H1 (cell line): ENCODE measurements at regions not wholly inside any gene's neighbourhood (a gene's known extent, or its start where the extent isn't known, plus 50 kb on each side); places are given as distances from the start of the nearest gene placed in this dataset.

Source experiments
- CTCF ChIA-PET: fragments of 300-600 bp; sonication (Branson Sonifier 250); formaldehyde crosslinking; loops from one replicate; lab custom pipeline; 2021; ENCODE audit not compliant: partially characterized antibody; lab: Charles Lee
- POLR2A ChIA-PET: fragments of 300-600 bp; sonication (Branson Sonifier 250); formaldehyde crosslinking; loops from one replicate; lab custom pipeline; 2021; ENCODE audit warnings: inconsistent platforms; ENCODE audit not compliant: partially characterized antibody; lab: Charles Lee
- DNase-seq, 2 experiments: peaks; one replicate each; pipeline versions ENCODE4 v3.0.0 to v3.0.0-alpha.2; 2010 to 2022; ENCODE audit warnings: low spot score in 2 of 2, low read depth in 1 of 2, mixed read lengths in 1 of 2
- FAIRE-seq: peaks from 2 replicates; lab custom pipeline; 2011; peaks lifted over from hg19 to GRCh38; lab: Jason Lieb, UNC
- H2AFZ ChIP-seq: 2 replicates; pipeline ENCODE4 v1.8.1; 2012; ENCODE audit warnings: low read length, inconsistent platforms
- H2AK5ac ChIP-seq: 2 replicates; pipeline ENCODE4 v1.6.1; 2013; ENCODE audit warnings: low read depth, low read length
- H2BK120ac ChIP-seq: replicated peaks from 2 replicates; pipeline ENCODE3; 2013; ENCODE audit warnings: low read depth, low read length, inconsistent platforms
- H2BK12ac ChIP-seq: 2 replicates; pipeline ENCODE4 v1.6.1; 2013; ENCODE audit warnings: low read depth, low read length
- H2BK15ac ChIP-seq: 2 replicates; pipeline ENCODE4 v1.6.1; 2013; ENCODE audit warnings: low read length
- H2BK20ac ChIP-seq: 2 replicates; pipeline ENCODE4 v1.6.1; 2013; ENCODE audit warnings: low read length
- H2BK5ac ChIP-seq: 2 replicates; pipeline ENCODE4 v1.6.1; 2013; ENCODE audit warnings: low read depth, low read length
- H3K14ac ChIP-seq: 2 replicates; pipeline ENCODE4 v1.6.1; 2013; ENCODE audit warnings: inconsistent platforms; ENCODE audit not compliant: insufficient read length
- H3K18ac ChIP-seq: 2 replicates; pipeline ENCODE4 v1.6.1; 2013; ENCODE audit warnings: low read length; ENCODE audit errors: extremely low read depth
- H3K23ac ChIP-seq: 2 replicates; pipeline ENCODE4 v1.6.1; 2013; ENCODE audit warnings: inconsistent platforms; ENCODE audit not compliant: insufficient read length
- H3K23me2 ChIP-seq: 2 replicates; pipeline ENCODE4 v1.6.1; 2013; ENCODE audit warnings: low read depth, low read length
- H3K27ac ChIP-seq: 2 replicates; pipeline ENCODE4 v1.6.1; 2011; ENCODE audit warnings: low read depth, low read length, inconsistent platforms
- H3K27me3 ChIP-seq, 4 experiments: replicated peaks in 1 of 4; 1 replicate in 1 of 4; 2 replicates in 3 of 4; pipeline versions ENCODE4 v1.6.1 to v1.8.1; 2011 to 2013; ENCODE audit warnings: low read length in 3 of 4, mild to moderate bottlenecking in 3 of 4, inconsistent platforms in 2 of 4, mixed read lengths in 2 of 4, moderate library complexity in 1 of 4; ENCODE audit not compliant: control insufficient read depth in 3 of 4, insufficient read depth in 3 of 4; ENCODE audit errors: extremely low read depth in 1 of 4
- H3K36me3 ChIP-seq, 4 experiments: 2 replicates each; pipeline versions ENCODE4 v1.6.1 to v1.8.1; 2011 to 2013; ENCODE audit warnings: mild to moderate bottlenecking in 4 of 4, low read length in 3 of 4, moderate library complexity in 2 of 4, control low read depth in 1 of 4, inconsistent platforms in 1 of 4; ENCODE audit not compliant: insufficient read depth in 4 of 4, control insufficient read depth in 2 of 4
- H3K4ac ChIP-seq: replicated peaks from 2 replicates; pipeline ENCODE3; 2013; ENCODE audit warnings: low read length, low read depth, mixed read lengths, inconsistent platforms; ENCODE audit not compliant: insufficient read length
- H3K4me1 ChIP-seq, 4 experiments: replicated peaks in 1 of 4; 1 replicate in 1 of 4; 2 replicates in 3 of 4; pipeline versions ENCODE4 v1.6.1 to v1.8.1; 2011 to 2013; ENCODE audit warnings: low read length in 3 of 4, inconsistent platforms in 2 of 4, mixed read lengths in 1 of 4; ENCODE audit not compliant: insufficient read depth in 4 of 4, control insufficient read depth in 3 of 4
- H3K4me2 ChIP-seq, 2 experiments: 2 replicates each; pipeline versions ENCODE4 v1.6.1 to v1.8.1; 2011 to 2013; ENCODE audit warnings: low read depth in 2 of 2, low read length in 2 of 2, control low read depth in 1 of 2, inconsistent platforms in 1 of 2, mild to moderate bottlenecking in 1 of 2; ENCODE audit not compliant: insufficient read depth in 1 of 2
- H3K4me3 ChIP-seq, 4 experiments: fragments of 200-600, 300-600 bp in 1 of 4; sonication (generic), shearing (Covaris generic), sonication (Bioruptor Twin) in 1 of 4; 2 replicates each; pipeline versions ENCODE4 v1.5.1 to v1.8.1; 2011 to 2016; ENCODE audit warnings: low read length in 4 of 4, low read depth in 3 of 4, control low read depth in 2 of 4, inconsistent platforms in 2 of 4, mild to moderate bottlenecking in 2 of 4, mixed read lengths in 1 of 4, moderate library complexity in 1 of 4; ENCODE audit not compliant: insufficient read depth in 2 of 4; ENCODE audit errors: extremely low read depth in 1 of 4
- H3K56ac ChIP-seq: replicated peaks from 2 replicates; pipeline ENCODE3; 2013; ENCODE audit warnings: low read depth, mild to moderate bottlenecking, mixed read lengths, low read length, inconsistent platforms; ENCODE audit not compliant: insufficient read length
- H3K79me1 ChIP-seq: 2 replicates; pipeline ENCODE4 v1.6.1; 2013; ENCODE audit warnings: low read depth, low read length, control low read depth
- H3K79me2 ChIP-seq, 2 experiments: 2 replicates each; pipeline versions ENCODE4 v1.6.1 to v1.8.1; 2012 to 2013; ENCODE audit warnings: low read length in 2 of 2, mild to moderate bottlenecking in 2 of 2, inconsistent platforms in 1 of 2; ENCODE audit not compliant: insufficient read depth in 2 of 2, control insufficient read depth in 1 of 2
- H3K9ac ChIP-seq, 4 experiments: replicated peaks in 1 of 4; 1 replicate in 1 of 4; 2 replicates in 3 of 4; pipeline versions ENCODE4 v1.6.1 to v1.8.1; 2011 to 2013; ENCODE audit warnings: low read depth in 3 of 4, low read length in 3 of 4, control low read depth in 2 of 4, mild to moderate bottlenecking in 2 of 4, moderate library complexity in 2 of 4, inconsistent platforms in 1 of 4; ENCODE audit errors: extremely low read depth in 1 of 4
- H3K9me3 ChIP-seq, 2 experiments: 2 replicates each; pipeline versions ENCODE4 v1.6.1 to v1.8.1; 2012 to 2013; ENCODE audit warnings: mild to moderate bottlenecking in 2 of 2, moderate library complexity in 2 of 2, control low read depth in 1 of 2, inconsistent platforms in 1 of 2, low read depth in 1 of 2, low read length in 1 of 2, mixed read lengths in 1 of 2; ENCODE audit not compliant: insufficient read depth in 2 of 2
- H4K20me1 ChIP-seq, 2 experiments: replicated peaks in 1 of 2; 2 replicates each; pipeline versions ENCODE3 to v1.8.1; 2011 to 2013; ENCODE audit warnings: inconsistent platforms in 2 of 2, low read length in 2 of 2, mild to moderate bottlenecking in 1 of 2; ENCODE audit not compliant: insufficient read depth in 2 of 2, control insufficient read depth in 1 of 2
- H4K5ac ChIP-seq: 2 replicates; pipeline ENCODE4 v1.6.1; 2013; ENCODE audit warnings: low read length, low read depth, mixed read lengths, inconsistent platforms; ENCODE audit not compliant: insufficient read length
- H4K8ac ChIP-seq: 2 replicates; pipeline ENCODE4 v1.8.0; 2013; ENCODE audit warnings: mild to moderate bottlenecking, moderate library complexity, low read length, inconsistent platforms; ENCODE audit not compliant: insufficient read depth; ENCODE audit errors: extremely low read depth
- H4K91ac ChIP-seq: replicated peaks from 2 replicates; pipeline ENCODE3; 2013; ENCODE audit warnings: low read length, mixed read lengths, inconsistent platforms; ENCODE audit not compliant: insufficient read length
- BCL11A ChIP-seq, 2 experiments: IDR thresholded peaks; one replicate each; pipeline ENCODE4 v1.6.1; 2011; ENCODE audit warnings: low read depth in 2 of 2, low read length in 2 of 2, mild to moderate bottlenecking in 2 of 2
- EP300 ChIP-seq, 2 experiments: IDR thresholded peaks; 1 replicate in 1 of 2; 2 replicates in 1 of 2; pipeline ENCODE4 v1.6.1; 2011 to 2012; ENCODE audit warnings: low read depth in 2 of 2, low read length in 2 of 2, mild to moderate bottlenecking in 2 of 2, borderline replicate concordance in 1 of 2, inconsistent platforms in 1 of 2, moderate library complexity in 1 of 2
- EZH2 ChIP-seq: fragments of 200-600 bp; sonication (generic); IDR thresholded peaks from 2 replicates; pipeline ENCODE4 v1.7.1; 2012; ENCODE audit warnings: low read depth, mild to moderate bottlenecking, moderate library complexity, low read length, inconsistent platforms; ENCODE audit not compliant: severe bottlenecking
- GABPA ChIP-seq: IDR thresholded peaks from 2 replicates; pipeline ENCODE4 v1.6.1; 2011; ENCODE audit warnings: mild to moderate bottlenecking, low read length, moderate library complexity, borderline replicate concordance; ENCODE audit not compliant: insufficient read depth
- MAFK ChIP-seq: IDR thresholded peaks from 2 replicates; pipeline ENCODE4 v1.6.1; 2012; ENCODE audit warnings: low read depth, mild to moderate bottlenecking, improper control_type of control experiment, low read length
- RAD21 ChIP-seq, 2 experiments: IDR thresholded peaks in 1 of 2; conservative IDR thresholded peaks in 1 of 2; 2 replicates each; pipeline ENCODE4 v1.6.1; 2011; ENCODE audit warnings: low read depth in 2 of 2, low read length in 2 of 2, improper control_type of control experiment in 1 of 2, inconsistent platforms in 1 of 2, mild to moderate bottlenecking in 1 of 2, moderate library complexity in 1 of 2
- RFX5 ChIP-seq: IDR thresholded peaks from 2 replicates; pipeline ENCODE4 v1.6.1; 2011; ENCODE audit warnings: low read depth, low read length, improper control_type of control experiment, borderline replicate concordance
- RXRA ChIP-seq: IDR thresholded peaks from 2 replicates; pipeline ENCODE4 v1.6.1; 2011; ENCODE audit warnings: low read depth, mild to moderate bottlenecking, low read length, moderate library complexity; ENCODE audit not compliant: insufficient read depth
- SP1 ChIP-seq: IDR thresholded peaks from 2 replicates; pipeline ENCODE4 v1.6.1; 2011; ENCODE audit warnings: low read depth, low read length
- SP4 ChIP-seq: IDR thresholded peaks from 2 replicates; pipeline ENCODE4 v1.6.1; 2012; ENCODE audit warnings: low read length, inconsistent platforms
- SUZ12 ChIP-seq: fragments of 200-600 bp; sonication (generic); IDR thresholded peaks from 2 replicates; pipeline ENCODE4 v1.6.1; 2012; ENCODE audit warnings: mild to moderate bottlenecking, inconsistent platforms, low read length, moderate library complexity, mixed read lengths
- USF2 ChIP-seq: IDR thresholded peaks from 2 replicates; pipeline ENCODE4 v1.6.1; 2011; ENCODE audit warnings: low read length, improper control_type of control experiment
- WGBS, 2 experiments: shearing (Covaris generic) in 1 of 2; methylation state at CpG; one replicate each; pipeline versions ENCODE4 v1.1.6 to v1.1.7; 2013 to 2015; ENCODE audit warnings: low lambda C conversion rate in 2 of 2, mixed read lengths in 2 of 2, inconsistent platforms in 1 of 2, low coverage in 1 of 2, missing lambda C conversion rate in 1 of 2; ENCODE audit not compliant: insufficient replicate concordance in 2 of 2, insufficient coverage in 1 of 2, insufficient read length in 1 of 2; ENCODE audit errors: extremely low coverage in 1 of 2, missing lambda C conversion rate in 1 of 2; 5-methylcytosine and 5-hydroxymethylcytosine counted together

GRCh38 chr22:49177666-49178065, 650.0 kb downstream of the BRD1 start:
- CTCF ChIA-PET: interaction anchor here (2.2 kb wide), 1 partner anchor 131 kb away, joined by 13 read pairs; no protein-coding TSS in a partner anchor
- 85% methylated on average over 9 of the region's 12 CpGs; no CpG with 5 or more reads in 1 of the 2 experiments for WGBS, 2 experiments
- no peaks in the 10 kb centered on the region for H3K79me2 ChIP-seq
- TF ChIP-seq SUZ12 (no peak), USF2 (no peak), MAFK (no peak), EP300 (IDR thresholded peaks at IDR 0.05; ENCODE audit: borderline replicate concordance in 1 of 2, low read depth in 2 of 2, low read length in 2 of 2) (no peak), GABPA (no peak), RAD21 (IDR thresholded peaks at IDR 0.05 in 1 of 2, conservative IDR thresholded peaks at IDR 0.05 in 1 of 2; ENCODE audit: low read depth in 2 of 2, low read length in 2 of 2) (no peak), BCL11A (IDR thresholded peaks at IDR 0.05; ENCODE audit: low read depth in 2 of 2, low read length in 2 of 2) (no peak), RXRA (no peak), SP4 (no peak), RFX5 (no peak), SP1 (no peak), EZH2 (no peak)

More at GRCh38 chr22:49177666-49178065, 650.0 kb downstream of the BRD1 start:
- no peak overlapping the region for H2BK15ac ChIP-seq
- H3K27me3 ChIP-seq: no peaks in the 10 kb centered on the region; a peak in 1 of 7 replicates
- H3K23me2 ChIP-seq: no peaks in the 10 kb centered on the region
- H3K4me1 ChIP-seq: no peaks in the 10 kb centered on the region
- no peak overlapping the region for H4K5ac ChIP-seq
- H3K4ac ChIP-seq: no peak overlapping the region
- no peak overlapping the region for H2BK120ac ChIP-seq
- no peaks in the 10 kb centered on the region for H3K9me3 ChIP-seq
- H2BK5ac ChIP-seq: no peak overlapping the region
- DNase-seq: no peak
- H3K36me3 ChIP-seq: no peaks in the 10 kb centered on the region
- H4K91ac ChIP-seq: no peak overlapping the region
- no peak overlapping the region for H3K9ac ChIP-seq
- no peak overlapping the region for H3K14ac ChIP-seq
- no peak overlapping the region; the same call in 1 of the 2 replicates for H2AK5ac ChIP-seq
- H3K27ac ChIP-seq: no peak overlapping the region
- H2BK12ac ChIP-seq: no peak overlapping the region
- H2AFZ ChIP-seq: no peak overlapping the region
- no peak overlapping the region for H3K4me2 ChIP-seq
- no peak for FAIRE-seq
- no peak overlapping the region for H4K8ac ChIP-seq
- H4K20me1 ChIP-seq: no peaks in the 10 kb centered on the region
- POLR2A ChIA-PET: no interaction called here
- H3K4me3 ChIP-seq: no peak overlapping the region
- no peaks in the 10 kb centered on the region for H3K79me1 ChIP-seq
- H2BK20ac ChIP-seq: no peak overlapping the region
- no peak overlapping the region for H3K18ac ChIP-seq
- no peak overlapping the region for H3K23ac ChIP-seq
- H3K56ac ChIP-seq: no peak overlapping the region
